ENCODE measurements at regions not wholly inside any gene's neighbourhood (a gene's known extent, or its start where the extent isn't known, plus 50 kb on each side); places are given as distances from the start of the nearest gene placed in this dataset.

- H3K4me2 ChIP-seq (ENCODE audit: insufficient read depth in 1 of 2, low read depth in 2 of 2, low read length in 2 of 2): no peak overlapping the region
- peaks cover 0 to 5% (median 2%) of the 10 kb centered on the region in 4 experiments; a peak in 2 of 7 replicates for H3K4me1 ChIP-seq (replicated peaks in 1 of 4; ENCODE audit: control insufficient read depth in 3 of 4, insufficient read depth in 4 of 4, low read length in 3 of 4)
- no peak for TF ChIP-seq YY1 (IDR thresholded peaks at IDR 0.05; ENCODE audit: low read depth, low read length)
- no peak for TF ChIP-seq PHF8 (conservative IDR thresholded peaks at IDR 0.05; ENCODE audit: low read depth, low read length)
- TF ChIP-seq, protein P1, sequence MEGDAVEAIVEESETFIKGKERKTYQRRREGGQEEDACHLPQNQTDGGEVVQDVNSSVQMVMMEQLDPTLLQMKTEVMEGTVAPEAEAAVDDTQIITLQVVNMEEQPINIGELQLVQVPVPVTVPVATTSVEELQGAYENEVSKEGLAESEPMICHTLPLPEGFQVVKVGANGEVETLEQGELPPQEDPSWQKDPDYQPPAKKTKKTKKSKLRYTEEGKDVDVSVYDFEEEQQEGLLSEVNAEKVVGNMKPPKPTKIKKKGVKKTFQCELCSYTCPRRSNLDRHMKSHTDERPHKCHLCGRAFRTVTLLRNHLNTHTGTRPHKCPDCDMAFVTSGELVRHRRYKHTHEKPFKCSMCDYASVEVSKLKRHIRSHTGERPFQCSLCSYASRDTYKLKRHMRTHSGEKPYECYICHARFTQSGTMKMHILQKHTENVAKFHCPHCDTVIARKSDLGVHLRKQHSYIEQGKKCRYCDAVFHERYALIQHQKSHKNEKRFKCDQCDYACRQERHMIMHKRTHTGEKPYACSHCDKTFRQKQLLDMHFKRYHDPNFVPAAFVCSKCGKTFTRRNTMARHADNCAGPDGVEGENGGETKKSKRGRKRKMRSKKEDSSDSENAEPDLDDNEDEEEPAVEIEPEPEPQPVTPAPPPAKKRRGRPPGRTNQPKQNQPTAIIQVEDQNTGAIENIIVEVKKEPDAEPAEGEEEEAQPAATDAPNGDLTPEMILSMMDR (IDR thresholded peaks at IDR 0.05; ENCODE audit: control extremely low read depth in 1 of 3, insufficient read depth in 1 of 3, low read depth in 1 of 3, low read length in 3 of 3): no peak
- no peak for TF ChIP-seq POU5F1 (IDR thresholded peaks at IDR 0.05; ENCODE audit: low read depth, low read length)
- TF ChIP-seq MAX (IDR thresholded peaks at IDR 0.05): no peak
- TF ChIP-seq TCF12 (IDR thresholded peaks at IDR 0.05; ENCODE audit: low read depth, low read length): no peak
- H2BK5ac ChIP-seq (ENCODE audit: low read depth, low read length): no peak overlapping the region
- no peak overlapping the region for H3K56ac ChIP-seq (replicated peaks; ENCODE audit: insufficient read length, low read depth, low read length)
- H4K20me1 ChIP-seq (replicated peaks in 1 of 2; ENCODE audit: control insufficient read depth in 1 of 2, insufficient read depth in 2 of 2, low read length in 2 of 2): no peaks in the 10 kb centered on the region
- no peak overlapping the region for H3K23ac ChIP-seq (ENCODE audit: insufficient read length)
- H2BK120ac ChIP-seq (replicated peaks; ENCODE audit: low read depth, low read length): no peak overlapping the region
- no peak overlapping the region for H4K8ac ChIP-seq (ENCODE audit: extremely low read depth, insufficient read depth, low read length)
- H4K91ac ChIP-seq (replicated peaks; ENCODE audit: insufficient read length, low read length): no peak overlapping the region
- no peak overlapping the region for H3K4me3 ChIP-seq (ENCODE audit: extremely low read depth in 1 of 4, insufficient read depth in 2 of 4, low read depth in 3 of 4, low read length in 4 of 4)
- H2AFZ ChIP-seq (ENCODE audit: low read length): no peak overlapping the region
- no peak overlapping the region for H3K18ac ChIP-seq (ENCODE audit: extremely low read depth, low read length)
- no peak overlapping the region for H2BK15ac ChIP-seq (ENCODE audit: low read length)
- no peak overlapping the region for H2BK12ac ChIP-seq (ENCODE audit: low read depth, low read length)
- H3K9ac ChIP-seq (replicated peaks in 1 of 4; ENCODE audit: extremely low read depth in 1 of 4, low read depth in 3 of 4, low read length in 3 of 4): no peak overlapping the region
- CTCF ChIA-PET (ENCODE audit: partially characterized antibody): interaction anchor here (1.2 kb wide), 1 partner anchor 20 kb away, joined by 4 read pairs; no protein-coding TSS in a partner anchor
- POLR2A ChIA-PET (ENCODE audit: partially characterized antibody): no interaction called here
- H3K79me2 ChIP-seq (ENCODE audit: control insufficient read depth in 1 of 2, insufficient read depth in 2 of 2, low read length in 2 of 2): no peaks in the 10 kb centered on the region
- FAIRE-seq (no peak), DNase-seq (ENCODE audit: low read depth in 1 of 2, low spot score in 2 of 2) (no peak)
- no peaks in the 10 kb centered on the region for H3K27me3 ChIP-seq (replicated peaks in 1 of 4; ENCODE audit: control insufficient read depth in 3 of 4, extremely low read depth in 1 of 4, insufficient read depth in 3 of 4, low read length in 3 of 4)
- no peak overlapping the region for H3K4ac ChIP-seq (replicated peaks; ENCODE audit: insufficient read length, low read depth, low read length)
- H2BK20ac ChIP-seq (ENCODE audit: low read length): no peak overlapping the region
- H3K23me2 ChIP-seq (ENCODE audit: low read depth, low read length): no peaks in the 10 kb centered on the region; the same call in 1 of the 2 replicates
- no peak overlapping the region for H2AK5ac ChIP-seq (ENCODE audit: low read depth, low read length)
- no peaks in the 10 kb centered on the region for H3K9me3 ChIP-seq (ENCODE audit: insufficient read depth in 2 of 2, low read depth in 1 of 2, low read length in 1 of 2)
- H3K36me3 ChIP-seq (ENCODE audit: control insufficient read depth in 2 of 4, insufficient read depth in 4 of 4, low read length in 3 of 4): no peaks in the 10 kb centered on the region
- WGBS, 2 experiments (ENCODE audit: extremely low coverage in 1 of 2, insufficient coverage in 1 of 2, insufficient read length in 1 of 2, insufficient replicate concordance in 2 of 2, low coverage in 1 of 2, low lambda C conversion rate in 2 of 2, missing lambda C conversion rate in 1 of 2): 82% methylated on average over 2 of the region's 2 CpGs; no CpG with 5 or more reads in 1 of the 2 experiments
- no peaks in the 10 kb centered on the region for H3K79me1 ChIP-seq (ENCODE audit: low read depth, low read length)
- no peak overlapping the region for H3K27ac ChIP-seq (ENCODE audit: low read depth, low read length)
- no peak overlapping the region for H3K14ac ChIP-seq (ENCODE audit: insufficient read length)
- H4K5ac ChIP-seq (ENCODE audit: insufficient read length, low read depth, low read length): no peak overlapping the region
These were observed 372.4 kb upstream of the ATP5MC3 start for GRCh38 chr2:175553910-175554309.

All from H1 (cell line).